ENCODE measurements at regions not wholly inside any gene's neighbourhood (a gene's known extent, or its start where the extent isn't known, plus 50 kb on each side); places are given as distances from the start of the nearest gene placed in this dataset.

DNA sequence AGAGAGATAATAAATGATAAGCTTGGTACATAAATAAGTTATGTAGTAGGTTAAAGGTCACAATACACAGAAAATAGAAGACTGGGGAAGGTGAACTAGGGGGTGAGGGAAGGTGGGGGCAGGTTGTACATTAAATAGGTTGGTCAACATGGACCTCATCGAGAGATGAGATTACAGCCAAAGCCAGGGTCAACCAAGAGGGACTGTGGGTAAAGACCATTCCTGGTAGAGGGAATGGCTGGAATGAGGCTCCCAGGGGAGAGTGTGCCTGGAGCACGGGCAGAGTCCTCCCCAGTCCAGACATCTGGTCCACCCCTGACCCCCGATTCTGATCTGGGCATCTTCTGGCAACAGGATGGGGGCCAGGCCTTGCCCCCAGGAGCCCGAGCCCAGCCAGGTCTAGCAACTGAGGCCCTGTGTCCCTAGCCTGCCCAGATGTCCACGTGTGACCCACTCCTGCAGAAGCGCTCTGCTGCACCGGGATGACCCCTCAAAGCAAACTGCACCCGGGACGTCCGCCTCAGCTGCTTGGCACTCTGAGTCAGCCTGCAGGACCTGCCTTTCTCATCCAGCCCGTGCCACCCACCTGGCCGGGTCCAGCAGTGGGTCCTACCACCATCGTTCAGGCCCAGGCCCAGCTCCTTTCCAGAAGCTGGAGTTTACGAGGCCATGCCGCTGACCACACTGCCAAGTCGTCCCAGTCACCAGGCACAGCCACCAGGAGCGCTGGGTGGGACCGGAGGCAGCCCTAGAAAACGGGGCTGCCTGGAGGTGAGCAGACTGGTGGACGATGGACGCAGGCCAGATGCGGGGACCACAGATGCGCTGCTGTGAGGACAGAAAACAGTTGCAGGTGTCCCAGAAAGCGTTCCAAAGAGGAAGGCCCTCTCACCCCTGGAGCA lies 56.2 kb upstream of the ID2 start:
- no peak for DNase-seq

DNA sequence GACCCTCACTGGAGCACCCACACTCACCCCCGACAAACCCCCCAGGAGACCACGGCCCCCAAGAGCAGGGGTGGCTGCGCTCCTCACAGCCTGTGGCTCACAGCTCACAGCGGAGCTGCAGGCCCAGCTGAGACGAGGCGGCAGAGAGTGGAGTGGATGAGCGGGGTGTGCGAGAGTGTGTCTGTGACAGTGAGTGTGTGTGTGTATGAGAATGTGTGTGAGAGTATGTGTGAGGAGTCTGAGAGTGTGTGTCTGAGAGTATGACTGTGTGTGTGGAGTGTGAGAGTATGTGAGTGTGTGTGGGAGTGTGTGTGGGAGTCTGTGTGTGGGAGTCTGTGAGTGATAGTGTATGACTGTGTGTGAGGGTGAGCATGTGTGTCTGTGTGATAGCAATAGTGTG lies 55.3 kb upstream of the ID2 start:
- DNase-seq = no peak

DNA sequence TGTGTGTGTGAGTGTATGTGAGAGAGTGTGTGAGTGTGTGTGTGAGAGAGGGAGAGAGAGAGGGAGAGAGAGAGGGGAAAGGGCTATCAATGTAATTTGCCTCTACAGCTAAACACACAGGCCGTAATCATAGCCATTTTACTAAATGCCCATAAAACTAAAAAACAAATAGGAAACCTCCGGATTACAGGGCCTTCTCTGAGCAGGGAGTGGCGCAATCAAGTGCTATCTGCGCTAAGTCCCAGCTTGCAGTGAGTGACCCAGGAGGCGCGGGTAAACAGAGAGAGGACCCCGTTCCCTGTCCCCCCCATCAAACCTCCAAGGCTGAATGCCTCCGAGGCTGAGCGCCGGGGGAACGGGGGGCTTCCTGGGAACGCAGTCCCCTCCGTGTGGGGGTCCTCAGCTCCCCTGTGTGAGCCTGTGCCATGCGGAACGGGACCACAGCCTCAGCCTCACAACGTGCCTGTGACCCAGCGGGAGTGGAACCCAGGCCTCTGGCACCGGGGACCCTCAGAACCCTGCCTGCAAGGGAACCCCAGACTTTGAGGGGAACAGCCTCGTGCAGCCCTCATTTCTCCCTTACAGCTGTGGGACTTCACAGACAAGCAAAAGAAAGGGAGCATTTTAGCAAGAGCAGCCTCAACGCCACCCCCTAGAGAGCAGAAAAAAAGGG lies 54.7 kb upstream of the ID2 start:
- DNase-seq = no peak

DNA sequence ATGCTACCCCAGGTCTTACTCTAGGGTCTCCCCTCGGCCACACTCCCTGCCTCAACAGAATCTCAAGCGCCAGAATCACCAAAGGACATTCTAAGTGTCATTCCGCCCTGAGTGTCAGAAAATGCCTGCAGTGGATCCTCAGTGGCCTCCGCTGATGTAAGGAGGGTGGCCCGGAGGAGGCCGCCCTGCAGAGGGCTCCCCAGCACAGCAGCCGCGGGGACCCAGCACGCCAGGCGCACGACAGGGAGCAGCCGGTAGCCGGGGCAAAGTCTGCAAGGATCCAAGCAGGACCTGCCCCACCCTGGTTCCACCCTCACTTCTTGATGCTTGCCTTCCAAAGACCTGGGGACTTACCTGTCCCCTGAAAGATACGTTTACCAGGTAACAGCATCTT lies 54.2 kb upstream of the ID2 start:
- no peak for DNase-seq

DNA sequence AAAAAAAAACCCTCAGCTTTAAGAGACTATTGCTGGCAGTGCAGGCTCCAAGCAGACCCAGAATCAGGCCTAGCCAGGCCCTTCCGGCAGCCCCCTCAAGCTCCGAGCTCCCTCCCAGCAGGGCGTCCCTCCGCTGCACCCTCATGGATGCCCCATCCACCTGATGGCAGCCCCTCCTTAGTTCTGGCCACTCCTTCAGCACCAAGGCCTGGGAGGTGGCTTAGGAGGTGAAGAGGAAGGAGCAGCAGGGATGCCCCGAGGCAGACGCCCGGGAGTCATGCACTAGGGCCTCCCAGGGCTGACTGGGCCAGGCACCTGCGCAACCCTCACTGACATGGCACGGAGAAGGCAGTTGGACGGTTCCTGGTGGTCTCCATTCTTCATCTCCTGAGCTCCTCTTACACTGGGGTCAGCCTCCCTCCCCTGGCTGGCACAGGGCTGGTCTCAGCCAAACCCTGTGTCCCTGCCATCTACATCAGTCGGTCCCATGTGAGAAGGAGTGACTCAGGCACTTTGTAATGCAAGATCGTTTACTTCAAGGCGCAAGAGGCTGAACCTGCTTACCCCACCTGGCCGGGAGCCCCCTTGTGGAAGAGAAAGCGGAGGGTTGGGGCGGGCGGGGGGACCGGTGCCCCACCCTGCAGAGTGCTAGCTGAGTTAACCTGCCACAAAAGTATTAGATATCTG lies 53.5 kb upstream of the ID2 start:
- no peak for DNase-seq

DNA sequence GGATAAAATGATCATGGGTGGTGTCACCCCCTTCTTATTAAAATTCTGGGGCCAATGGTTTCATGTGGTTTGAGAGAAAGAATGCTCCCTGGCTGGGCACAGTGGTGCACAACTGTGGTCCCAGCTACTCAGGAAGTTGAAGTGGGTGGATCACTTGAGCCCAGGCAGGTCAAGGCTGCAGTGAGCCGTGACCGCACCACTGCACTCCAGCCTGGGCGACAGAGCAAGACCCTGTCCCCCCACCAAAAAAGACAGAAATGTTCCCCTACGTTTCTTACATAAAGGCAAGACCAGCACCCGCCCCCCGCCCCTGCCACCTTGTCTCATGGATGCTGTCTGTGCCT lies 53.0 kb upstream of the ID2 start:
- no peak for DNase-seq

DNA sequence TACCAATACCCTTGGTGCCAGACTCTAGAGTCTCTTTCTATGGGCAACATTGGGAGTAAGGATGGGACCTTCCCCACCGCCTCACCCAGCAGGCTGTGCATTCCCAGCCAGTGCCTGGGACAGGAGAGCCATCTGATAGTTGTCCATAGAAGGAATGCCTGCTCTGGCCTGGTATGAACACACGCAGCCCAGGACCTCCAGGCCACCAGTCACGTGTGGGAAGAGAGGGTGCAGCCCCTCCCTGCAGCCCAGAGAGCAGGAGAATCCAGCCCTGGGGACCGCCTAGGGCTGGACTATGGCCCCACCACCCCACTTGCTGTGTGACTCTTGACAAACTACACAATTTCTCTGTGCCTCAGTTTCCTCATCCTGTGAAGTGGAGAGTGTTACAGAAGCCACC lies 52.5 kb upstream of the ID2 start:
- DNase-seq = no peak

DNA sequence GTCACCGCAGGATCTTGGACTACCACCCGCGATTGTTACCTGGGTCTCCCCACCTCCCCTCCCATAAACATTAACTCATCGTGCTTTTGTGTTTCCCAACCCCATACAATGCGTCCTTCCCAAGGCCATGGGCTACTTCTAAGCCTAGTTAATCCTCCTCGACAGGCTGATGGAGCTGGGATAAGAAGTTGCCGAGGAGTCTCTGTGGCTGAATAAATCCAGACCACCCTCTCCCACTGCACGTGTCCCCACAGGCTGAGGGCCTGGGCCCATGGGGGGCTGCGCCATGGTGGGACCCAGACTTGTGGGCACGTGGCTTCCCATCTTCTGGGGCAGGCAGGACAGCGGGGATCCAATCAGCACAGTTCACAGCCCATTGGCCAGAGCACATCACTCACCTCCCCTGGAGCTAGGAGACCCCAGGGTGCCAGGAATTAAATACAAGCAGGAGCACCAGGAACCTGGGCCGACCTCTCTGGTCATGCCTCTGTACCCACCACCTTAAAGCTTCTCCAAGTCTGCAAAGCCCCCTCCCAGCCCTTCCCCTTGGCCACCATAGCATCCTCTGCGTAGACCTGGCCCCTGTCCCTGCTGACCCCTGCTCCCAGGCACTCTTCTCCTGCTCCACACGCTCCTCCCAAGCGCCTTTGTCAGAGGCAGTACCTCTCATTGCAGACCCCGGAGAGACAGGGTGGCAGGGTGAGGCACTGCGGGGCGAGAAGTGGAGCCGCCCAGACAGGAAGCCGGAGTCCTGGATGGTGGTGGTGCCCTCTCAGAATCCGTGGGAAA lies 51.0 kb upstream of the ID2 start:
- DNase-seq = no peak

DNA sequence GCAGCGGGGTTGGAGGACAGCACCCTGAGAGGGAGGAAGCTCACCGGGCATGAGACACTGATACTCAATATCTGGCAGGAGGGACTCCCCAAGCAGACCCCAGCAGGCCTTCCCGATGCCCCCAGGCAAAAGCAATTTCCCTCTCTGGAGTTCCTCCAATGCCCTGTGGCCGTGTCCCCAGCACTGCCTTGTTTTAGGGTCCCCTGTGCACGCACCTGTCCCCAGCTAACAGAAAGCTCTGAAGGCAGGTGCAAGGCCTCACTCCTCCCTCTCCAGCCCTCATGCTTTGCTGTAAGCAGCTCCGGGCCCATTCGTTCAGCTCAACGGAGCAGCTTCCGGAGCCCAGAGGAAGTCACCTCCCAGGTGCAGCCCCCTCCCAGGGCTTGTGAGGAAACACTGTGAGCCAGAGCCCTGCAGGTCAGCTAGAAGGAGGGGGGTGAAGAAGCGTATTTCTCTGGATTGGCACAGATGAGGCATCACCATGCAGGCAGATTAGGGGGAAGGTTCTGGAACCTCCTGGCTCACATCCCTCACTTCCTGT lies 50.3 kb upstream of the ID2 start:
- DNase-seq = no peak
